Stimulated activated CD4-positive, alpha-beta T cell treated with anti-CD3 and anti-CD28 coated beads, Interleukin-12 subunit alpha, Interleukin-12 subunit beta, amount 100 ng/mL, for 24 hours (primary cell): ENCODE measurements at regions not wholly inside any gene's neighbourhood (a gene's known extent, or its start where the extent isn't known, plus 50 kb on each side); places are given as distances from the start of the nearest gene placed in this dataset.

ENCODE experiments used
- DNase-seq, 2 experiments: peaks; one replicate each; pipeline ENCODE4 v3.0.0-alpha.2; 2020; ENCODE audit warnings: low read depth in 2 of 2

- no peak for DNase-seq
These were observed 890.7 kb upstream of the EPHA6 start for GRCh38 chr3:95923496-95924210.

- no peak for DNase-seq
These were observed 887.4 kb upstream of the EPHA6 start for GRCh38 chr3:95926904-95927501.

DNA sequence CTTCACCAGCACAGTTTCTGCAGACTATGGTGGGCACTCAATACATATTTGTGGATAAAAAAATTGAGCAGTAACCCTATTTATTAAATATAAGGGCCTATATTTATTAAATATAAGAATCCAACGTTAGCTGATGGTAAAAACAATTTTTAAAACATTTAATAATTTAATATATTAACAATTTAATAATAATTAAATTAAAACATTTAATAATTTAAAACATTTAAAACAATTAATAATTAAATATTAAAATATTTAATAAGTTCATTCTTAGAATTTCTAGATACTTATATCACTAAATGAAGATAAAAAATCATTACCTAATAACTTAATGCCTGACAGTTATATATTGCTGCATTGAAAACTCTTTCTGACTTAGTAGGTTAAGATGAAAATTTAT, 880.2 kb upstream of the EPHA6 start:
- DNase-seq, result no peak

DNA sequence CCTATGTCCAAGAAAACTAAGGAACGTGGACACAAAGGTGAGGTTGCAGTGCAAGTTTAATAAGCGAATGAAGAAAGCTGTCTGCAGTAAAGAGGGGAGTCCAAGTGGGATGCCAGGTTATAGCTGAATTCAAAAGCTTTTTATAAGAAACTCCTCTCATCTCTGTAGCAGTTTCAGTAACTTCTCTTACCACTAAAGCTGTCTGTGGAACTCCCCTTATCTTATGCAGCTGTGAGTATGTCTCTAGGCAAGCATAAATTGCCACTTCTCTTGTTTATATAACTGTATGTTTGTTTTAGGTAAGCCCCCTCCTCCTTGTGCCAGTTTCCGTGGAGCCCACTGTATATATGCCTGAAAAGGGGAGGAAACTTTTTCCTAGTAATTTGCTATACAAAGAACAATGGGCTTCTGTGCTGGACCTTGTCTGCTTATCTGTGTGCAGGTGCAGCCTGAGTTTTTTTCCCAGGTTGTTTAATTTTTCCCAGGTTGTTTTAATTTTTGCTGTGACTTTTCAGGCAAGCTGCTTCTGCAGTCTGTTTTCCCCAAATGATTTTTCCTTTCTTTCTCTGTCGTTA, 875.1 kb upstream of the EPHA6 start:
- DNase-seq, result no peak

- no peak for DNase-seq
These were observed 848.6 kb upstream of the EPHA6 start for GRCh38 chr3:95965704-95966336.

GRCh38 chr3:95971573-95971972, 842.8 kb upstream of the EPHA6 start:
- no peak for DNase-seq

- DNase-seq, result no peak
These were observed 820.1 kb upstream of the EPHA6 start for GRCh38 chr3:95994338-95994737.

DNA sequence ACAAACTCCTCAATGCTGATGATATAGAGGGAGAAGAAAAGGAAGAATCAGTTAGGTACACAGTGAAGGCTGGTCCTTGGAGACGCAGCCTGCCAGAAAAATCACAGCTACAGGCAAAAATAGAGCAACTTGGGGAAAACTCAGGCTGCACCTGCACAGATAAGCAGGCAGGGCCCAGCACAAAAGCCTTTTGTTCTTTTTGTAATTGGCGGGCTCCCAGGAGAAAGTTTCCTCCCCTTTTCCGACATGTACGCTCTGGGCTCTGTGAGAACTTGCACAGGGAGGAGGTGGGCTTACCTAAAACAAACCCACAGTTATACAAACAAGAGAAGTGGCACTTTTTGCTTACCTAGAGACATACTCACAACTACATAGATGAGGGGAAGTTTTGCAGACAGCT, 813.4 kb upstream of the EPHA6 start:
- no peak for DNase-seq

GRCh38 chr3:96007650-96008195, 806.7 kb upstream of the EPHA6 start:
- no peak for DNase-seq

DNA sequence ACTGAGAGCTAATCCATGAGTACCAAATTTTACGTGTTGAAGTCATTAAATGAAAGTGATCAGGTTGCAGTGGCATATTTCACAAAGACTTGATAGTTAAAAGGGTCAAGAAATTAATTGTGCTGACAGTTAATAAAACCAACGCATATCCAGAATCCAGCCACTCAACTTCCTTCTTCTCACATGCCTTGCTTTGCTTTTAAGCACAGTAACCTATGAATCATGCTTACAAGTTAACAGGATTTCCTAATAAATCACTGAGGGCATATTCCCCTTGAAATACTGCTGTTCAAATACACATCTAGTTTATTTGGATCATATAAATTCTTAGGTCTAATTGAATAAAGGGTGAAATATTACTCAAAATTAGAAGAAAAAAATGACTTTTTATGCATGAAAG, 801.5 kb upstream of the EPHA6 start:
- no peak for DNase-seq

GRCh38 chr3:96017556-96017955, 796.8 kb upstream of the EPHA6 start:
- no peak for DNase-seq

- no peak for DNase-seq
These were observed 791.7 kb upstream of the EPHA6 start for GRCh38 chr3:96022676-96023075.

GRCh38 chr3:96027718-96028117, 786.7 kb upstream of the EPHA6 start:
- no peak for DNase-seq

DNA sequence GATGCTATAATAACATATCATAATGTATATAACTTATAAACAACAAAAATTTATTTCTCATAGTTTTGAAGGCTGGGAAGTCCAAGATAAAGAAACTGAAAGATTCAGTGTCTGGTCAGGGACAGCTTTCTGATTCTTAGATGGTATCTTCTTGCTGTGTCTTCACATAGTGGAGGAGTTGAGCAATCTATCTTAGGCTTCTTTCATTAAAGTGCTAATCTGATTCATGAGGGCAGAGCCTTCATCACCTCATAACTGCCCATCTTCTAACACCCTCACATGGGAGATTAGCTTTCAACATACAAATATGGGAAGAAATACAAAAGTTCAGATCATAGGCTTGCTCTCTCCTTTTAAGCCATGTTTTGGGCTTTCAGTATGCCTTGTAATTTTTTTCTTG, 774.8 kb upstream of the EPHA6 start:
- no peak for DNase-seq

DNA sequence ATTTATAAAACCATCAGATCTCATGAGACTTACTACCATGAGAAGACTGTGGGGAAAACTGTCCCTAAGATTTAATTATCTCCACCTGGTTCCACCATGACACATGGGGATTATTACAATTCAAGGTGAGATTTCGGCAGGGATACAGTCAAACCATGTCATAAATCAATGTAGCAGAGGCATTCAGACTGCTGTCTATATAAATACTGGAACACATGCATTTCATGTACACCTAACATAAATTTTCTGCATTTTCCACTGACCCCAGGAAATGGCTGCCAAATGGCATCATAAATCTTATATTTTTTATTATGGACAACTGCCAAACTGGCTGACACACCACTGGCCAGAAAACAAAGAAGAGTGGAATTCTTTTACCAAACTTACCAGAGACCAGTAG, 755.1 kb upstream of the EPHA6 start:
- DNase-seq, result no peak

DNA sequence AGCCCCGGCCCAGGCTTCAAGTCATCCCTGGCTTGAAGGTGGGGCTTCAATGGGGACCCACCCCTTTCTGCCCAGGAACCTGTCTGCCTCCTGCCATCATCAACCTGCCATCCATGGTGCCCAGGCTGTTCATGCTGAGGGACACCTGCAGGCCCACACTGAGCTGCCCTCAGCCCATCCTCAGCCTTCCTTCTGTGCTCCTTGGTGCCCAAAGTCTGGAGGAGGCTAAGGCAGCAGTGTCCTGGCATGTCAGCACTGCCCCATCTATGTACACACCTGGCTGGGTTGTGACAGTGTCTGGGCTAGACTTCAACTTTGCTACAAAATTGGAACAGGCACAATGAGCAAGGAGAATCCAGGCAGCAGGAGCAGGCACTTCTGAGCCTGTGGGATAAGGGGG, 745.3 kb upstream of the EPHA6 start:
- DNase-seq, result no peak

- no peak for DNase-seq
These were observed 743.7 kb upstream of the EPHA6 start for GRCh38 chr3:96070678-96071077.

- DNase-seq, result no peak
These were observed 743.3 kb upstream of the EPHA6 start for GRCh38 chr3:96071097-96071496.

GRCh38 chr3:96072226-96072625, 742.2 kb upstream of the EPHA6 start:
- DNase-seq, result no peak

GRCh38 chr3:96083610-96084009, 730.8 kb upstream of the EPHA6 start:
- DNase-seq, result no peak

DNA sequence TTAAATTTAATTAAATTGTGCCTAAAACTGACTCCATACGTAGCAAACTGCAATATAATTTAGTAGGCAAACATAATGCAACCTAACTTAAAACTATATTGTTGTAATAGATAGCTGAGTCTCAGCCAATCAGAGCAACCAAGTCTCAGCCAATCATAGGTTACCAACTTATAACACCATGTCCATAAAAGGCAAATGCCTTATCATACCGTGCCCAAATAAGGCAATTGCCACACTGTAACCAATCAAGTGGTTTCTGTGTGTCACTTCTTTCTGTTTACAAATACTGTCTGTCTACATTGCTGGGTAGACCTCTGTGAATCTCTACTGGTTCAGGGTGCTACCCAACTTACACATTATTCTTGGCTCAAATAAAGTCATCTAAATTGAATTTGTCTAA, 728.4 kb upstream of the EPHA6 start:
- no peak for DNase-seq

GRCh38 chr3:96101006-96101560, 713.3 kb upstream of the EPHA6 start:
- DNase-seq, result no peak
